ENCODE measurements at regions not wholly inside any gene's neighbourhood (a gene's known extent, or its start where the extent isn't known, plus 50 kb on each side); places are given as distances from the start of the nearest gene placed in this dataset.

GRCh38 chr7:156005202-156005691 is 193.0 kb upstream of the SHH start:
- DNase-seq = no peak
- Mint-ChIP-seq H3K27me3 (peaks cover 47% of the 10 kb centered on the region), H3K27ac (no peak overlapping the region), H3K4me1 (peaks cover 6% of the 10 kb centered on the region), H3K36me3 (peaks cover 2% of the 10 kb centered on the region), H3K4me3 (no peak overlapping the region), H3K9me3 (peaks cover 2% of the 10 kb centered on the region)
- CTCF ChIA-PET = no interaction called here

GRCh38 chr7:156004265-156005201 is 192.3 kb upstream of the SHH start:
- Mint-ChIP-seq H3K36me3 (peaks cover 2% of the 10 kb centered on the region), H3K27ac (no peak overlapping the region), H3K27me3 (peaks cover 54% of the 10 kb centered on the region), H3K9me3 (no peaks in the 10 kb centered on the region), H3K4me1 (peaks cover 6% of the 10 kb centered on the region), H3K4me3 (no peak overlapping the region)
- no peak for DNase-seq
- CTCF ChIA-PET = no interaction called here

- CTCF ChIA-PET = no interaction called here
- H3K36me3 Mint-ChIP-seq = no peaks in the 10 kb centered on the region
- no peaks in the 10 kb centered on the region for H3K9me3 Mint-ChIP-seq
- H3K4me3 Mint-ChIP-seq = no peak overlapping the region
- peaks cover 62% of the 10 kb centered on the region for H3K27me3 Mint-ChIP-seq
- peaks cover 7% of the 10 kb centered on the region for H3K4me1 Mint-ChIP-seq
- H3K27ac Mint-ChIP-seq = no peak overlapping the region
- DNase-seq = no peak
Measured at GRCh38 chr7:156003220-156004162, 191.2 kb upstream of the SHH start.

- DNase-seq = no peak
- Mint-ChIP-seq H3K4me1 (peaks cover 16% of the 10 kb centered on the region), H3K27ac (no peak overlapping the region), H3K9me3 (no peaks in the 10 kb centered on the region), H3K27me3 (peaks cover 72% of the 10 kb centered on the region), H3K4me3 (no peak overlapping the region), H3K36me3 (no peaks in the 10 kb centered on the region)
- CTCF ChIA-PET = no interaction called here
Measured at GRCh38 chr7:156002362-156003066, 190.3 kb upstream of the SHH start.

GRCh38 chr7:156001496-156002260 is 189.4 kb upstream of the SHH start:
- no peak for DNase-seq
- H3K36me3 Mint-ChIP-seq = no peaks in the 10 kb centered on the region
- no peak overlapping the region for H3K27ac Mint-ChIP-seq
- no peaks in the 10 kb centered on the region for H3K9me3 Mint-ChIP-seq
- peaks cover 24% of the 10 kb centered on the region for H3K4me1 Mint-ChIP-seq
- H3K27me3 Mint-ChIP-seq = peaks cover 78% of the 10 kb centered on the region
- CTCF ChIA-PET = no interaction called here
- no peak overlapping the region for H3K4me3 Mint-ChIP-seq

GRCh38 chr7:156000601-156001396 is 188.5 kb upstream of the SHH start:
- Mint-ChIP-seq H3K27ac (no peak overlapping the region), H3K4me1 (peaks cover 33% of the 10 kb centered on the region), H3K4me3 (no peak overlapping the region), H3K27me3 (peaks cover 85% of the 10 kb centered on the region), H3K9me3 (no peaks in the 10 kb centered on the region), H3K36me3 (no peaks in the 10 kb centered on the region)
- CTCF ChIA-PET = no interaction called here
- DNase-seq = no peak

GRCh38 chr7:155999631-156000489 is 187.6 kb upstream of the SHH start:
- Mint-ChIP-seq H3K27me3 (peaks cover 86% of the 10 kb centered on the region), H3K9me3 (no peaks in the 10 kb centered on the region), H3K36me3 (no peaks in the 10 kb centered on the region), H3K4me1 (peaks cover 41% of the 10 kb centered on the region), H3K4me3 (no peak overlapping the region), H3K27ac (no peak overlapping the region)
- CTCF ChIA-PET = no interaction called here
- DNase-seq = no peak

GRCh38 chr7:155998766-155999630 is 186.7 kb upstream of the SHH start:
- CTCF ChIA-PET = no interaction called here
- no peak overlapping the region for H3K4me3 Mint-ChIP-seq
- H3K36me3 Mint-ChIP-seq = no peaks in the 10 kb centered on the region
- no peaks in the 10 kb centered on the region for H3K9me3 Mint-ChIP-seq
- DNase-seq = no peak
- no peak overlapping the region for H3K27ac Mint-ChIP-seq
- H3K27me3 Mint-ChIP-seq = peaks cover 87% of the 10 kb centered on the region
- H3K4me1 Mint-ChIP-seq = peaks cover 50% of the 10 kb centered on the region

GRCh38 chr7:155998328-155998691 is 186.0 kb upstream of the SHH start:
- Mint-ChIP-seq H3K27me3 (peaks cover 87% of the 10 kb centered on the region), H3K27ac (peak overlapping the region; percentile 91), H3K4me3 (peak overlapping the region; percentile 60)

GRCh38 chr7:155997431-155998327 is 185.4 kb upstream of the SHH start:
- Mint-ChIP-seq H3K4me1 (peaks cover 58% of the 10 kb centered on the region), H3K27ac (peak overlapping the region; percentile 91), H3K4me3 (peak overlapping the region; percentile 60), H3K36me3 (no peaks in the 10 kb centered on the region), H3K9me3 (peaks cover 5% of the 10 kb centered on the region), H3K27me3 (peaks cover 85% of the 10 kb centered on the region)
- CTCF ChIA-PET = no interaction called here
- DNase-seq = peak; percentile 38

More at GRCh38 chr7:155998328-155998691, 186.0 kb upstream of the SHH start:
- peaks cover 2% of the 10 kb centered on the region for H3K9me3 Mint-ChIP-seq
- CTCF ChIA-PET = no interaction called here
- peak; percentile 65 for DNase-seq
- no peaks in the 10 kb centered on the region for H3K36me3 Mint-ChIP-seq
- H3K4me1 Mint-ChIP-seq = peaks cover 56% of the 10 kb centered on the region

Data from activated naive CD4-positive, alpha-beta T cell treated with anti-CD3 and anti-CD28 coated beads, Interleukin-2, amount 10 ng/mL, durations not matched to agents 7 days and 5 days (primary cell).